ENCODE measurements at regions not wholly inside any gene's neighbourhood (a gene's known extent, or its start where the extent isn't known, plus 50 kb on each side); places are given as distances from the start of the nearest gene placed in this dataset.

GRCh38 chr1:91575909-91576519 is 75.4 kb downstream of the CDC7 start:
- H3K36me3 Mint-ChIP-seq (ENCODE audit: low read depth), result no peaks in the 10 kb centered on the region
- no peaks in the 10 kb centered on the region for H3K9me3 Mint-ChIP-seq
- H3K27ac Mint-ChIP-seq, result peak overlapping the region; percentile 9
- DNase-seq (ENCODE audit: low spot score), result no peak
- H3K4me1 Mint-ChIP-seq (ENCODE audit: low read depth), result peaks cover 25% of the 10 kb centered on the region
- peaks cover 3% of the 10 kb centered on the region for H3K27me3 Mint-ChIP-seq (ENCODE audit: low read depth)
- H3K4me3 Mint-ChIP-seq, result no peak overlapping the region

DNA sequence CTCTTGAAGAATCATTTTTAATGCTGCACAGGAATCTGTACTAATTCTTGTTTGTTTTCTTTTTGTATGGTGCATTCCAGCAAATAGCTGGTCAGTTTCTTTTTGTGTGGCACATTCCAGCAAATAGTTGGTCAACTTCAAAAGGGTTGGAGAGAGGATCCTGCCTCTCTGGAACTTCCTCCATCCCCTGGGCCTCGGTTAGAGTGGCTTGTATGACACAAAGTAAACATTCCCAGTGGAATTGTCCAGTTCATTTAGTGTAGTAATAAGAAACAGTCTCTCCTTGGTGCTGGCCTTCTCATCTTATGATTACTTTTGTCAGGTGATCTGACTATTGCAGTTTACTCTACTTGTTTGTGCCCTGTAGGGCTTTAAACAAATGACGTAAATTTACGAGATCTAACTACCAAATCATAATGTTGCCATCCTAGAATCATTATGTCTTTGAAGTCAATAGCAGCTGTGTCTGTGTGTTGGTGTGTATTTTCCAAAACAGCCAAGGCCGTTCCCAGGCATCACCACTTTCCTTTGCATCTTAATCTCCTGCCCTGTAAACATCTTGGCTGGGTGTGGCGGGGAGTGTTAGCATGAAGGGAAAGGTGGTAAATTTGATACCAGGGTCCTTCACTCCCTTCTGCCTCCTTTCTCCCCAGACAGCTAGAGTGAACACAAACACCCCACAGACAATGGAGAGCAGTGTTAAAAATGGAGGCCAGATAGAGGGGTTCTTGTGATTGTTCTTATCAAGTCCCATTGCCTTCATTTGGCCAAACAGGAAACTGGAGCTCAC is 77.9 kb downstream of the CDC7 start:
- Mint-ChIP-seq H3K4me3 (no peak overlapping the region), H3K36me3 (ENCODE audit: low read depth) (no peaks in the 10 kb centered on the region), H3K4me1 (ENCODE audit: low read depth) (peaks cover 19% of the 10 kb centered on the region), H3K9me3 (no peaks in the 10 kb centered on the region), H3K27me3 (ENCODE audit: low read depth) (peaks cover 3% of the 10 kb centered on the region), H3K27ac (no peak overlapping the region)
- DNase-seq (ENCODE audit: low spot score), result no peak

DNA sequence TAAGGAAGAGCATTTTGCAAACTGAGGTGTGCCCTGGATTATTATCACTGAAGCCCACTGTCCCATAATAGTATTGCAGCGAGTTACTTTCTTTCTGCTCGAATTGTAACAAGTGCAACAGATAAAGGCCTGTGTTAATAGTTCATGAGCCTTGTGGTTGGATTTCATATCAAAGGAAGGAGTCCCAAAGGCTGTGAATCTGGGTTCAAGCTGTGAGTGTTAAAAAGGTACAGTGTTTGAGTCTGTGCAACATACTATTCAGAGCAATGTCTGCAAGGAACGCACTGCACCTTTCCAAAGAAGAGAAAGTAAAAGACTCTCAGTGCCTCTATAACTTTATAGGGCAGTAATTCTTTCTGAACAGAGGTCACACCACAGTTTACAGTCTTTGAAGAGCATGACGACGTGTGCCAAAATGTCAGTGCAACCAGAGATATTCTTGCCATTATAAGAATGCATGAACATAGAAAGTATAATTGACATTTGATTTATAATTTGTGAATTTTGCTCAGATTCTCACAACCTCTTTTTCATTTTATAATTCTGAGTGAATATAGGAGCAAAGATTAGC is 79.1 kb downstream of the CDC7 start:
- H3K27me3 Mint-ChIP-seq (ENCODE audit: low read depth), result peaks cover 3% of the 10 kb centered on the region
- DNase-seq (ENCODE audit: low spot score), result no peak
- no peaks in the 10 kb centered on the region for H3K36me3 Mint-ChIP-seq (ENCODE audit: low read depth)
- no peak overlapping the region for H3K4me3 Mint-ChIP-seq
- no peaks in the 10 kb centered on the region for H3K9me3 Mint-ChIP-seq
- H3K4me1 Mint-ChIP-seq (ENCODE audit: low read depth), result peaks cover 25% of the 10 kb centered on the region
- no peak overlapping the region for H3K27ac Mint-ChIP-seq

DNA sequence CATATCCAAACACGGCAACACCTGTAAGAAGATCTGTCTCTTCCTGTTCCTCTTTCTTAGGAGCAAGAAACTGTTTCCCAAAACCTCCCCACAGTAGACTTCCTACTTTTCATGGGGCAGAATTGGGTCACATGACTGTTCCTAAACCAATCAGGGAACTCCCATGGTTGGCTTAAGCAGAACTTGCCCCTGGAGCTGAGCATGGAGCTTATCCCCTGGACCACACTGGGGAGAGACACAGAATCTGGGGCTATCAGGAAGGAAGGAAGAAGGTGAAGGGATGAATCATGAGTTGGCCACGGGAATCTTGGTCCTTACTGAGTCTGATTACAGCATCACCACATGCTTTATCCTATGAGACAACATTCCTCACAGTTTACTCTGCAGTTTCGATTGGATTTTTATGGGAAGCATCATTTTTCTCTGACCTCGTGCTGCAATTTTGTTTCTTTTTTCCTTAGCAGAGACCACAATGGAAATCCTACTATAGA is 81.8 kb downstream of the CDC7 start:
- Mint-ChIP-seq H3K27ac (no peak overlapping the region), H3K9me3 (no peaks in the 10 kb centered on the region), H3K36me3 (ENCODE audit: low read depth) (no peaks in the 10 kb centered on the region), H3K4me1 (ENCODE audit: low read depth) (peaks cover 22% of the 10 kb centered on the region), H3K4me3 (no peak overlapping the region), H3K27me3 (ENCODE audit: low read depth) (peaks cover 3% of the 10 kb centered on the region)
- no peak for DNase-seq (ENCODE audit: low spot score)

- Mint-ChIP-seq H3K27me3 (ENCODE audit: low read depth) (peaks cover 3% of the 10 kb centered on the region), H3K4me1 (ENCODE audit: low read depth) (peaks cover 22% of the 10 kb centered on the region), H3K4me3 (no peak overlapping the region), H3K36me3 (ENCODE audit: low read depth) (no peaks in the 10 kb centered on the region), H3K27ac (no peak overlapping the region), H3K9me3 (no peaks in the 10 kb centered on the region)
- no peak for DNase-seq (ENCODE audit: low spot score)
These were observed 82.7 kb downstream of the CDC7 start for GRCh38 chr1:91583326-91583755.

- peaks cover 2% of the 10 kb centered on the region for H3K27me3 Mint-ChIP-seq (ENCODE audit: low read depth)
- H3K27ac Mint-ChIP-seq, result no peak overlapping the region
- peaks cover 22% of the 10 kb centered on the region for H3K4me1 Mint-ChIP-seq (ENCODE audit: low read depth)
- H3K4me3 Mint-ChIP-seq, result no peak overlapping the region
- H3K36me3 Mint-ChIP-seq (ENCODE audit: low read depth), result no peaks in the 10 kb centered on the region
- H3K9me3 Mint-ChIP-seq, result no peaks in the 10 kb centered on the region
- DNase-seq (ENCODE audit: low spot score), result no peak
These were observed 83.7 kb downstream of the CDC7 start for GRCh38 chr1:91584309-91584708.

DNA sequence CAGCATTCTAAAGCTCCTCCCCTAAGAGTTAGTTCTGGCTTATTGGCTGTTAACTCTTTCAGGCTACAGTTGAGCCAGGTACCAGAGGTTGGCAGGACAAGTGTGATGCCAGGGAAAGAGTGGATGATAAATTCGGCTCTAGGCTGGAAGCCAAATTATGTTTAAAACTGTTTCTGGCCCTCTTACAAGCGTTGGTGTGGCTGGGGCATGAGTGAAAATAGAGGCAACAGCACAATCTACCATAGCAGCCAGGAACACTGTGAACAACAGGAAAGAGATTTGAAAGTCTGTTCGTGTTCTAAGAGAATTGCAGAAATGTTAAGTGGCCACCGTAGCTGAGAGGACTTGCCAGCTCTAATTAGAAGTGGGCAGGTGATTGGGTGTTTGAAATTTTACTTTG is 84.2 kb downstream of the CDC7 start:
- Mint-ChIP-seq H3K9me3 (no peaks in the 10 kb centered on the region), H3K27ac (no peak overlapping the region), H3K4me1 (ENCODE audit: low read depth) (peaks cover 25% of the 10 kb centered on the region), H3K36me3 (ENCODE audit: low read depth) (no peaks in the 10 kb centered on the region), H3K27me3 (ENCODE audit: low read depth) (peaks cover 2% of the 10 kb centered on the region), H3K4me3 (no peak overlapping the region)
- DNase-seq (ENCODE audit: low spot score), result no peak

- H3K4me1 Mint-ChIP-seq (ENCODE audit: low read depth), result peaks cover 25% of the 10 kb centered on the region
- no peak overlapping the region for H3K27ac Mint-ChIP-seq
- no peaks in the 10 kb centered on the region for H3K36me3 Mint-ChIP-seq (ENCODE audit: low read depth)
- no peaks in the 10 kb centered on the region for H3K27me3 Mint-ChIP-seq (ENCODE audit: low read depth)
- no peaks in the 10 kb centered on the region for H3K9me3 Mint-ChIP-seq
- DNase-seq (ENCODE audit: low spot score), result no peak
- no peak overlapping the region for H3K4me3 Mint-ChIP-seq
These were observed 84.9 kb downstream of the CDC7 start for GRCh38 chr1:91585502-91585901.

- Mint-ChIP-seq H3K27ac (no peak overlapping the region), H3K9me3 (no peaks in the 10 kb centered on the region), H3K36me3 (ENCODE audit: low read depth) (no peaks in the 10 kb centered on the region), H3K4me3 (no peak overlapping the region), H3K27me3 (ENCODE audit: low read depth) (no peaks in the 10 kb centered on the region), H3K4me1 (ENCODE audit: low read depth) (peaks cover 27% of the 10 kb centered on the region)
- DNase-seq (ENCODE audit: low spot score), result no peak
These were observed 85.3 kb downstream of the CDC7 start for GRCh38 chr1:91585982-91586381.

DNA sequence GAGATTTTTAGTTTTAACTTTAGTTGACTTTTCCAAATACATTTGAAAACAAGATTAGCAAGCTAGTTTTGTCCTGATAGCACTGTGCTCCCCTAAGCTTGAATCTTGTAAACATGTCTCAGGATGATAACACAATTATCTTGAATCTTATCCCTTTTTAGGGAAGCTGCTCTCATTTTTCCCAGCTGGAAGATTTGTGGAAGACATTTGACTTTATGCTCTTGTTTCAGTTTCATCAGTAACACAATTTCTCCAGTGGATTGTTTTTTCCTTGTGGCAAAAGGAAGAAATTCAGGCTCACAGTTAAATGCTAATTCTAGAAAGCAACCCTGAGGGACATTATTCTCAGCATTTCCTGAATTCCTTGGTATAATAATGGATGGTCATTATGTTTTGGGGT is 88.8 kb downstream of the CDC7 start:
- H3K4me3 Mint-ChIP-seq, result no peak overlapping the region
- H3K36me3 Mint-ChIP-seq (ENCODE audit: low read depth), result no peaks in the 10 kb centered on the region
- no peaks in the 10 kb centered on the region for H3K27me3 Mint-ChIP-seq (ENCODE audit: low read depth)
- no peak for DNase-seq (ENCODE audit: low spot score)
- peaks cover 43% of the 10 kb centered on the region for H3K4me1 Mint-ChIP-seq (ENCODE audit: low read depth)
- H3K27ac Mint-ChIP-seq, result no peak overlapping the region
- no peaks in the 10 kb centered on the region for H3K9me3 Mint-ChIP-seq

GRCh38 chr1:91591175-91591974 is 90.7 kb downstream of the CDC7 start:
- peak overlapping the region; percentile 82 for H3K27ac Mint-ChIP-seq

GRCh38 chr1:91592716-91593477 is 92.2 kb downstream of the CDC7 start:
- peak overlapping the region; percentile 77 for H3K4me3 Mint-ChIP-seq
- no peak for DNase-seq (ENCODE audit: low spot score)

More at GRCh38 chr1:91591175-91591974, 90.7 kb downstream of the CDC7 start:
- Mint-ChIP-seq H3K36me3 (ENCODE audit: low read depth) (no peaks in the 10 kb centered on the region), H3K4me1 (ENCODE audit: low read depth) (peaks cover 37% of the 10 kb centered on the region), H3K9me3 (no peaks in the 10 kb centered on the region), H3K27me3 (ENCODE audit: low read depth) (no peaks in the 10 kb centered on the region), H3K4me3 (peak overlapping the region; percentile 77)
- DNase-seq (ENCODE audit: low spot score), result peak; percentile 23

GRCh38 chr1:91594383-91595055 is 93.9 kb downstream of the CDC7 start:
- H3K36me3 Mint-ChIP-seq (ENCODE audit: low read depth), result no peaks in the 10 kb centered on the region
- peaks cover 47% of the 10 kb centered on the region for H3K4me1 Mint-ChIP-seq (ENCODE audit: low read depth)
- DNase-seq (ENCODE audit: low spot score), result no peak
- no peak overlapping the region for H3K27ac Mint-ChIP-seq
- H3K4me3 Mint-ChIP-seq, result no peak overlapping the region
- H3K27me3 Mint-ChIP-seq (ENCODE audit: low read depth), result no peaks in the 10 kb centered on the region
- H3K9me3 Mint-ChIP-seq, result no peaks in the 10 kb centered on the region

More at GRCh38 chr1:91592716-91593477, 92.2 kb downstream of the CDC7 start:
- peaks cover 49% of the 10 kb centered on the region for H3K4me1 Mint-ChIP-seq (ENCODE audit: low read depth)
- H3K9me3 Mint-ChIP-seq, result no peaks in the 10 kb centered on the region
- H3K36me3 Mint-ChIP-seq (ENCODE audit: low read depth), result no peaks in the 10 kb centered on the region
- H3K27ac Mint-ChIP-seq, result peak overlapping the region; percentile 82
- H3K27me3 Mint-ChIP-seq (ENCODE audit: low read depth), result no peaks in the 10 kb centered on the region

Measured in T-helper 2 cell treated with Interferon-gamma antibody and Interleukin-4, amounts not matched to agents 5 μg/mL and 100 μg/mL, for 36 hours (primary cell).